OCI-LY7 (cell line): ENCODE measurements at regions not wholly inside any gene's neighbourhood (a gene's known extent, or its start where the extent isn't known, plus 50 kb on each side); places are given as distances from the start of the nearest gene placed in this dataset.

Source experiments
- CTCF ChIP-seq: fragments of 200-600 bp; sonication (generic); conservative IDR thresholded peaks from 2 replicates; pipeline ENCODE4 v1.5.1; 2014; ENCODE audit warnings: mild to moderate bottlenecking, antibody characterized with exemption, low read length, moderate library complexity, mixed read lengths
- EZH2phosphoT487 ChIP-seq: fragments of 200-600 bp; sonication (generic); IDR thresholded peaks from 2 replicates; pipeline ENCODE4 v1.6.1; 2018; ENCODE audit warnings: low read depth, borderline replicate concordance, mild to moderate bottlenecking, mixed run types, antibody characterized with exemption, low read length, moderate library complexity, mixed read lengths

DNA sequence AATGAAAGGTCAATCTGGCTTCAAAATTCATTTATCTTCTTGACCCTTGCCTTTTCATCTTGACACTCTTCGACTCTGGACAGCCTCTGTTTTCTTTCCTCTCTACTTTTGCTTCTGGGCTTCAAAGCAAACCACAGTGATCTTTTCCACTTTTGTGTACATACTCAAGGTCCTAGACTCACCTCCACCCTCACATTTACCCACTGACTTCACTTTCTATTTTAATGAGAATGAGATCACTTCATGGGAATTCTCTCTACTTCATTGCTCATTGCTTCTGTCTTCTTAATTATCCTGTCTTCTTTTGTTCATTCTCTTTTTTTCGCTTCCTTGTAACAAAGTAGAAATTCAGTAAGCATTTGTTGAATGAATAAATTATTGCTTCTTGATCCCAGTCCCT, 330.1 kb upstream of the HAND2 start:
- TF ChIP-seq CTCF (no peak), EZH2phosphoT487 (no peak)
